ENCODE measurements at regions not wholly inside any gene's neighbourhood (a gene's known extent, or its start where the extent isn't known, plus 50 kb on each side); places are given as distances from the start of the nearest gene placed in this dataset.

- no peak for DNase-seq (ENCODE audit: low read depth in 3 of 3)
Measured at GRCh38 chr14:95410838-95411237, 91.1 kb upstream of the CLMN start.

GRCh38 chr14:95409477-95410272 is 90.0 kb upstream of the CLMN start:
- no peak for DNase-seq (ENCODE audit: low read depth in 3 of 3)

- DNase-seq (ENCODE audit: low read depth in 3 of 3): no peak
Measured at GRCh38 chr14:95408731-95409476, 89.2 kb upstream of the CLMN start.

- DNase-seq (ENCODE audit: low read depth in 3 of 3): no peak
Measured at GRCh38 chr14:95407354-95407753, 87.6 kb upstream of the CLMN start.

- DNase-seq (ENCODE audit: low read depth in 3 of 3): no peak
Measured at GRCh38 chr14:95406756-95407277, 87.1 kb upstream of the CLMN start.

- DNase-seq (ENCODE audit: low read depth in 3 of 3): no peak
Measured at GRCh38 chr14:95404583-95404982, 84.9 kb upstream of the CLMN start.

GRCh38 chr14:95402578-95402977 is 82.9 kb upstream of the CLMN start:
- DNase-seq (ENCODE audit: low read depth in 3 of 3): no peak

- no peak for DNase-seq (ENCODE audit: low read depth in 3 of 3)
Measured at GRCh38 chr14:95402176-95402575, 82.5 kb upstream of the CLMN start.

- DNase-seq (ENCODE audit: low read depth in 3 of 3): no peak
Measured at GRCh38 chr14:95398630-95399547, 79.2 kb upstream of the CLMN start.

- no peak for DNase-seq (ENCODE audit: low read depth in 3 of 3)
Measured at GRCh38 chr14:95397325-95397724, 77.6 kb upstream of the CLMN start.

- DNase-seq (ENCODE audit: low read depth in 3 of 3): no peak
Measured at GRCh38 chr14:95396221-95396620, 76.5 kb upstream of the CLMN start.

GRCh38 chr14:95395098-95395737 is 75.5 kb upstream of the CLMN start:
- DNase-seq (ENCODE audit: low read depth in 3 of 3): no peak

GRCh38 chr14:95394297-95395097 is 74.8 kb upstream of the CLMN start:
- no peak for DNase-seq (ENCODE audit: low read depth in 3 of 3)

- no peak for DNase-seq (ENCODE audit: low read depth in 3 of 3)
Measured at GRCh38 chr14:95392841-95393240, 73.1 kb upstream of the CLMN start.

GRCh38 chr14:95391331-95391730 is 71.6 kb upstream of the CLMN start:
- DNase-seq (ENCODE audit: low read depth in 3 of 3): no peak

GRCh38 chr14:95389471-95390011 is 69.8 kb upstream of the CLMN start:
- no peak for DNase-seq (ENCODE audit: low read depth in 3 of 3)

GRCh38 chr14:95388699-95389098 is 69.0 kb upstream of the CLMN start:
- DNase-seq (ENCODE audit: low read depth in 3 of 3): no peak

GRCh38 chr14:95387826-95388445 is 68.2 kb upstream of the CLMN start:
- no peak for DNase-seq (ENCODE audit: low read depth in 3 of 3)

GRCh38 chr14:95386536-95387095 is 66.9 kb upstream of the CLMN start:
- no peak for DNase-seq (ENCODE audit: low read depth in 3 of 3)
